OCI-LY7 (cell line): ENCODE measurements at regions not wholly inside any gene's neighbourhood (a gene's known extent, or its start where the extent isn't known, plus 50 kb on each side); places are given as distances from the start of the nearest gene placed in this dataset.

ENCODE experiments used
- BruUV-seq: library from RNA; stranded (reverse); fragments of 400-500 nt; replicated peaks from 2 replicates; lab custom pipeline; 2021; lab: Mats Ljungman, UMichigan
- CTCF ChIA-PET: fragments of 300-600 bp; sonication (Branson Sonifier 250); formaldehyde crosslinking; loops from one replicate; lab custom pipeline; 2022; ENCODE audit warnings: antibody characterized with exemption; ENCODE audit not compliant: unreplicated experiment; lab: Charles Lee
- POLR2A ChIA-PET: fragments of 300-600 bp; sonication (Branson Sonifier 250); formaldehyde crosslinking; loops from one replicate; lab custom pipeline; 2022; ENCODE audit warnings: antibody characterized with exemption; lab: Charles Lee
- DNase-seq: peaks from one replicate; pipeline ENCODE4 v3.0.0-alpha.2; 2015; ENCODE audit warnings: low spot score
- H2AFZ ChIP-seq: fragments of 200-600 bp; sonication (generic), shearing (Covaris generic); 2 replicates; pipeline ENCODE4 v1.6.1; 2014; ENCODE audit warnings: mild to moderate bottlenecking, antibody characterized with exemption, low read length, moderate library complexity
- H3K27ac ChIP-seq: fragments of 200-600 bp; sonication (generic); 2 replicates; pipeline ENCODE4 v1.5.1; 2014; ENCODE audit warnings: mixed run types, low read depth, mild to moderate bottlenecking, moderate library complexity, low read length, inconsistent platforms; ENCODE audit not compliant: poor library complexity, severe bottlenecking
- H3K36me3 ChIP-seq: fragments of 200-600 bp; sonication (generic); 2 replicates; pipeline ENCODE4 v1.6.1; 2014; ENCODE audit warnings: mild to moderate bottlenecking, antibody characterized with exemption, low read length, moderate library complexity, mixed read lengths; ENCODE audit not compliant: insufficient read depth
- H3K4me1 ChIP-seq: fragments of 200-600 bp; sonication (generic); 2 replicates; pipeline ENCODE4 v1.5.1; 2014; ENCODE audit warnings: mild to moderate bottlenecking, low read length; ENCODE audit not compliant: insufficient read depth, poor library complexity, severe bottlenecking
- H3K4me2 ChIP-seq: fragments of 200-600 bp; sonication (generic); 2 replicates; pipeline ENCODE4 v1.6.1; 2014; ENCODE audit warnings: mild to moderate bottlenecking, low read length
- H3K4me3 ChIP-seq: fragments of 200-600 bp; sonication (generic); 2 replicates; pipeline ENCODE4 v1.5.1; 2014; ENCODE audit warnings: mild to moderate bottlenecking, low read depth, low read length; ENCODE audit not compliant: poor library complexity, severe bottlenecking
- H3K79me2 ChIP-seq: fragments of 200-600 bp; sonication (generic); 2 replicates; pipeline ENCODE4 v1.6.1; 2016; ENCODE audit warnings: low read depth, mild to moderate bottlenecking, low read length, moderate library complexity, mixed read lengths; ENCODE audit not compliant: insufficient read depth
- H3K9me2 ChIP-seq: fragments of 200-600 bp; sonication (generic); 2 replicates; pipeline ENCODE4 v1.6.1; 2016; ENCODE audit warnings: mild to moderate bottlenecking, low read length, mixed read lengths; ENCODE audit not compliant: insufficient read depth
- H3K9me3 ChIP-seq: fragments of 200-600 bp; sonication (generic); 2 replicates; pipeline ENCODE4 v1.6.1; 2014; ENCODE audit warnings: mild to moderate bottlenecking, mixed run types, low read length, mixed read lengths
- H4K20me1 ChIP-seq: fragments of 200-600 bp; sonication (generic); 2 replicates; pipeline ENCODE4 v1.6.1; 2014; ENCODE audit warnings: mild to moderate bottlenecking, antibody characterized with exemption, low read length, moderate library complexity, mixed read lengths; ENCODE audit not compliant: insufficient read depth
- EZH2phosphoT487 ChIP-seq: fragments of 200-600 bp; sonication (generic); IDR thresholded peaks from 2 replicates; pipeline ENCODE4 v1.6.1; 2018; ENCODE audit warnings: low read depth, borderline replicate concordance, mild to moderate bottlenecking, mixed run types, antibody characterized with exemption, low read length, moderate library complexity, mixed read lengths
- intact Hi-C: fragments of 100-400 bp; cut with micrococcal nuclease; formaldehyde crosslinking; loops from one replicate; pipeline ENCODE4 v1.10.0; 2022; ENCODE audit not compliant: unreplicated experiment
- TF ChIP-seq, protein P1 (sequence below): fragments of 200-600 bp; sonication (generic); conservative IDR thresholded peaks from 2 replicates; pipeline ENCODE4 v1.5.1; 2014; ENCODE audit warnings: mild to moderate bottlenecking, antibody characterized with exemption, low read length, moderate library complexity, mixed read lengths

DNA sequence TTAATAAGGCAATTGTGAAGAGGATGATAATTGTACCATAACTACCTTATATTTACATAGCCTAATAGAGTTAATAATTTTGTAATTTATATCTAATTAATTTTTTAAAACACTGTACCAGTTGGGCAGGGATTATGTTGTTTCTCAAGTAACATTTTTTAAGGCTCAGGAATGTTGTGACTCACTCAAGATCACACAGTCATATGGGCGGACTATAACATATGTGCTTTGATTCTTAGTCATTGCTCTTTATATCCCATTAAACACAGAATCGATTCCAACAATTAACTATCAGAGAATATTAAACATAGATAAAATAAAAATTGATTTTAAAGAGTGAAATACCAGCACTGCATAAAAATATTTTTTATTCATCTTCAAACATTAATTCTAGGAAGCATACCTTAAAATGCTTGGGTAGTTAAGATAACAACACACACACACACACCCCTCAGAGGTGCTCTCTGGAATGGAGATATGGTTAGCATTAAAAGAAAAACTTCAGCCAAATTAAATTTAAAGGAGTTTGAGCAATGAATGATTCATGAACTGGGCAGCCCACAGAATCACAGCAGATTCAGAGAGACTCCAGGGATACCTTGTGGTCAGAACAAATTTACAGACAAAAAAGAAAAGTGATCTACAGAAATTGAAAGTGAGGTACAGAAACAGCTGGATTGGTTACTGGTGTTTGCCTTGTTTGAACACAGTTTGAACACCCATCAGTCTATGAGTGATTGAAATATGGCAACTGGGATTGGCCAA is 869.4 kb upstream of the ID2 start:
- TF ChIP-seq EZH2phosphoT487, result no peak
- TF ChIP-seq, protein P1, sequence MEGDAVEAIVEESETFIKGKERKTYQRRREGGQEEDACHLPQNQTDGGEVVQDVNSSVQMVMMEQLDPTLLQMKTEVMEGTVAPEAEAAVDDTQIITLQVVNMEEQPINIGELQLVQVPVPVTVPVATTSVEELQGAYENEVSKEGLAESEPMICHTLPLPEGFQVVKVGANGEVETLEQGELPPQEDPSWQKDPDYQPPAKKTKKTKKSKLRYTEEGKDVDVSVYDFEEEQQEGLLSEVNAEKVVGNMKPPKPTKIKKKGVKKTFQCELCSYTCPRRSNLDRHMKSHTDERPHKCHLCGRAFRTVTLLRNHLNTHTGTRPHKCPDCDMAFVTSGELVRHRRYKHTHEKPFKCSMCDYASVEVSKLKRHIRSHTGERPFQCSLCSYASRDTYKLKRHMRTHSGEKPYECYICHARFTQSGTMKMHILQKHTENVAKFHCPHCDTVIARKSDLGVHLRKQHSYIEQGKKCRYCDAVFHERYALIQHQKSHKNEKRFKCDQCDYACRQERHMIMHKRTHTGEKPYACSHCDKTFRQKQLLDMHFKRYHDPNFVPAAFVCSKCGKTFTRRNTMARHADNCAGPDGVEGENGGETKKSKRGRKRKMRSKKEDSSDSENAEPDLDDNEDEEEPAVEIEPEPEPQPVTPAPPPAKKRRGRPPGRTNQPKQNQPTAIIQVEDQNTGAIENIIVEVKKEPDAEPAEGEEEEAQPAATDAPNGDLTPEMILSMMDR, result no peak
- no peak overlapping the region for H3K27ac ChIP-seq
- DNase-seq, result no peak
- H3K36me3 ChIP-seq, result no peaks in the 10 kb centered on the region
- H2AFZ ChIP-seq, result no peak overlapping the region
- H3K4me3 ChIP-seq, result no peak overlapping the region
- H3K4me2 ChIP-seq, result no peak overlapping the region
- H4K20me1 ChIP-seq, result no peaks in the 10 kb centered on the region
- intact Hi-C loops, result no loop called here
- peaks cover 5% of the 10 kb centered on the region for H3K4me1 ChIP-seq
- BruUV-seq, result no TSS peak
- no peaks in the 10 kb centered on the region for H3K9me3 ChIP-seq
- H3K9me2 ChIP-seq, result no peaks in the 10 kb centered on the region
- H3K79me2 ChIP-seq, result no peaks in the 10 kb centered on the region
- ChIA-PET POLR2A (interaction anchor here (0.8 to 0.9 kb wide), 2 partner anchors 9 to 28 kb away, joined by 3 read pairs; no protein-coding TSS in a partner anchor), CTCF (interaction anchor here (0.5 kb wide), 1 partner anchor 1025 kb away, joined by 3 read pairs; the partner anchor contains the start of gene KIDINS220)

DNA sequence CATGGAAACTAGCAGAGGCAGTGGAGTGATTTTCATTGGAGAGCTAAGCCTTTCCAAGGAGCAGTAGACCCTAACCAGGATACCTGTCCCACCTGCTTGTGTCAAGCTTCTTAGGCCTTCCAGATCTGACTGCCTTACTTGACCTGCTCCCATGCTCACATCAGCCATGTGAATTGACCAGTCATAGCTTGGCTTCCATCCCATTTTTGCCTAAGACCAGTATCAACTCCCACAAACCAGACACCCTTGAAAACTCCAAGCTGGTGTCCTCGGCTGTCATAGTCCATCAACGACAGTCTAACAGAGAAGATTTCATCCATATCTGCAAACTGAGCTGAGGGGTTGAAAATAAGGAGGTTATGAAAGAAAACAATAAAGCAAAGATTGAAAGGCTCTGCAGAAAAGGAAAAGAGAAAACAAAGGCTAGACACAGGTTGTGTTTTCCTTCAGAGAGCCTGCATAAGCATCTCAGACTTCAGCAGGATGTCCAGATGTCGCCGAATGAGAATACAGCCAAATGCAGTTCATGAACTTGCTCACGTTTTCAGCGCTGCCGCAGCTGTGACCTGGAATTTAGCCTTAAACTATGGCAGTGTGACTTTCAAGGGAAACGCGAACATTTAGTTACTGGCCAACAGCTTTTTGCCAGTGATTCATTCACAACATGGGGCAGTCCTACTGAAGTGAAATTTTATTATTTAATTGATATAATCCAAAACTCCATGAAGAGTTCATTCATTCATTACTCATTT is 868.1 kb upstream of the ID2 start:
- POLR2A ChIA-PET, result interaction anchor here (0.7 kb wide), 1 partner anchor 22 kb away, joined by 3 read pairs; no protein-coding TSS in a partner anchor

More for the DNA sequence above, 868.1 kb upstream of the ID2 start:
- Histone ChIP-seq H3K27ac (no peak overlapping the region), H3K9me2 (no peaks in the 10 kb centered on the region), H3K9me3 (no peaks in the 10 kb centered on the region), H3K79me2 (no peaks in the 10 kb centered on the region), H3K4me2 (no peak overlapping the region), H2AFZ (no peak overlapping the region), H3K4me1 (peaks cover 5% of the 10 kb centered on the region), H3K36me3 (no peaks in the 10 kb centered on the region), H4K20me1 (no peaks in the 10 kb centered on the region), H3K4me3 (no peak overlapping the region)
- intact Hi-C loops, result no loop called here
- CTCF ChIA-PET, result no interaction called here
- no peak for DNase-seq
- BruUV-seq, result no TSS peak
- TF ChIP-seq, protein P1, result no peak
